Islet precursor cell (in vitro differentiated cells): ENCODE measurements at regions not wholly inside any gene's neighbourhood (a gene's known extent, or its start where the extent isn't known, plus 50 kb on each side); places are given as distances from the start of the nearest gene placed in this dataset.

Experiments used
- DNase-seq: peaks from one replicate; pipeline ENCODE4 v3.0.0-alpha.2; 2018

DNA sequence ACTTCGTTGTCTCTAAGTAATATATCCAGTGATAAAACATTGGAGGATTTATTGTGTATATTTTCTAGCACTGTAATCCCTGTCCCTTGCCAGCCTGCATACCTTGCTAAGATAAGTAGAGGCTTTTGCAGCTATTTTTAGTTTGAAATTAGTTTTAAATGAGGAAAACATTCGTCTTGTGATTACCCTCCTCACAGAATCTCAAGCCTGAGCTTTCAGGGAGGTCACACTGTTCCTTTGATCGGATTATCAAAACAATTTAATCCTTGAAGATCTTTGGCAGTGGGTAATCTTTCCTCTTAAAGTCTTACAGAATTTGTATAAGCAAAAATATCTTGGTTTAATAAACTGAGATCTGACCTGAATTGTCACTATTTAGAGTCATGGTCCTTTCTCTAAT lies 897.0 kb upstream of the CELF2 start:
- DNase-seq = no peak

DNA sequence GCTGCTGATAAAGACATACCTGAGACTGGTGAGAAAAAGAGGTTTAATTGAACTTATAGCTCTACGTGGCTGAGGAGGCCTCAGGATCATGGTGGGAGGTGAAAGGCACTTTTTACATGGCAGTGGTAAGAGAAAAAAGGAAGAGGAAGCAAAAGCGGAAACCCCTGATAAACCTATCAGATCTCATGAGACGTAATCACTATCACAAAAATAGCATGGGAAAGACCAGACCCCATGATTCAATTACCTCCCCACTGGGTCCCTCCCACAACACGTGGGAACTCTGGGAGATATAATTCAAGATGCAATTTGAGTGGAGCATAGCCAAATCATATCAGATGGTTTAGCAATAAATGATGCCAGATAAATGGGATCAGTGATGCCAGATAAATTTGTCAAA lies 892.0 kb upstream of the CELF2 start:
- DNase-seq = no peak

DNA sequence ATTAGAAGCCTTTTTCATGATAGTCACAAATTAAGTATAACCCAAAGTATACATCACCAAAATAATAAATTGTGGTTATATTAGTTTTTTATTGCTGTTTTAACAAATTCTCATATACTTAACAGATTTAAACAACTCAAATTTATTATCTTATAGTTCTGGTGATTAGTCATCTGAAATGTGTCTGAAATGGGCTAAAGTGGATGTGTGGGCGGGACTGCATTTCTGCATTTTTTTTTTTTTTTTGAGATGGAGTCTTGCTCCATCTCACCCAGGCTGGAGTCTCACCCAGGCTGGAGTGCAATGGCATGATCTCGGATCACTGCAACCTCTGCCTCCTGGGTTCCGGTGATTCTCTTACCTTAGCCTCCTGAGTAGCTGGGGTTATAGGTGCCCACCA lies 891.5 kb upstream of the CELF2 start:
- no peak for DNase-seq

DNA sequence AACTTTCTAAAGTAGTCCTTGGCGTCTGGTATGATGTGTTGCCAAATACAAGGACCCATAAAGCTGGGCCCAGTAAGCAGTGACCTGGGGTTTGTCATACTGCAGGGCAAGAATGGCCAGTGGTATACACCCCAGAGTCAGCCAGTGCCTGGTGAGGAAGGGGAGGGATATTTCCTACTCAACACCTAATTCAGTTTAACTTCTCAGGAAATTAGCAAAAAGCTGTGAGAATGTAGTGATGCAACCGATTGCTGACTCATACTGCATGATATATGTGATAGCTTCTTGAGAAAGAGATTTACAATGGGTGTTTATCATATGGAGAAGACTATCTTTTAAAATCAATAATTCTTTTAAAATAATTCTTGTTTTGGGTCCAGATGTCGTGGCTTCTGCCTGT lies 889.3 kb upstream of the CELF2 start:
- no peak for DNase-seq

DNA sequence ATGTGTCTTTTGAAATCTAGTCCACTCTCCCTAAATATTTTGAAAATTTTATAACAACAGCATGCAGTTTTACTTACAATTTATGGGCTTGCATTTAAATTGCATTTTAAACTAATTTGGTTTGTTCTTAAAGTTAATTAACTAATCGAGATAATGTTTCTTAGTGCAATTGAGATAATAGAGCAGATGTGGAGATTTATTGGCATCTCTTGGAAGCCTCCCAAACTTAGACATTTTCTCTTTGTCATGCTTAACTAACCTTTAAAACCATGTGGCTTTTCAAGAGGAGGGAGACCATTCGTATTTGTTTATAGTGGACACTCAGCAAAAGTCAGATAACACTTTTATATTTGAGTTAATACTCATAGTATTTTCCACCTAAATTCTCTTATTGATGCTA lies 887.0 kb upstream of the CELF2 start:
- no peak for DNase-seq

DNA sequence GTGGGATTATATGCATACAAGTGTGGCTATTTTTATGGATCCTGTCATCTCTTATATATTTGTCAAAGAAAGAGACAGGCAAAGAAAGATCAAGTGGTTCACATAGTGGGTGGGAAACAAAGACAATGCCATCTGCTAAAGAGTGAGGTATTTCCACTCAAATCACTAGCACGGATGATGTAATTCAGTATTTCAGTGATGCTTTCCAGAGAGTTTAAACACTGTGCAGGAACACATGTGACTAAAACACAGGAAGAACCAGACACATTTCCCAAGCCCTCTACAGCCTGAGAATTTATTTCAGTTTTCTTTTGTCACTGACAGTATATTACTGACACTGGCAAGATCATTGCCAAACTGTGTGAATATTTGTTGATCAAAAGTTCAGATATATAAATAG lies 885.7 kb upstream of the CELF2 start:
- no peak for DNase-seq

DNA sequence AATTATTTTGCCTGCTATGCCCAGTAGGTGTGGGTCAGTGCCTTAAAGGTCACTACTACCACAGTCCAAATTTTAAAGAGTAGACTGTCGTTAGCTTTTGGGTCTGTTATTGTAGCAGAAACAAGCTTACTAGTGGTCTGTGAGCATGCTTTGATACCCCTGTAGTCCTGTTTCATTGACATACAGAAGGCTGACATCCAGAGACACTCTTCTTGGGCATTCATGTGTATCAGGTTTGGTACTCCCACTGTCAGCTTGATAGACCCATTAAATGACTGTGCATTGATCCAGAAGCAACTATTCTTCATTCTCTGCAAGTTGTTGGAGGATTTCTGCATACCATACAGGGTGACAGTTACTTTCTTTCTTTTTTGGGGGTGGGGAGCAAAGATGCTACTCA lies 884.4 kb upstream of the CELF2 start:
- no peak for DNase-seq

DNA sequence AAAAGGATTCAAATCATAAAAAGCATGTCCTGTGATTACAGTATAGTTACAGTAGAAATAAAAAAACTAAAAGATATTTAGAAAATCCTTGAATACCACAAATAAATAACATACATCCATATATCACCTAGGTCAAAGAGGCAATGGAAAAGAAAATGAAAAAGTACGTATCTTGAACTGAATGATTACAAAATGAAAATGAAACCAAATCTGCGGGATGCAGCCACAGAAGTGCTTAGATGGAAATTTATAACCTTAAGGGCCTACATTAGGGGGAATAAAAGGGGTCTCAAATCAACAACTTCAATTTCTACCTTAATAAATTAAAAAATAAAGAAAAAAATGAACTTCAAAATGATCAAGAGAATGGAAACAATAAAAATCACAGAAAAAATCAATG lies 879.0 kb upstream of the CELF2 start:
- no peak for DNase-seq

DNA sequence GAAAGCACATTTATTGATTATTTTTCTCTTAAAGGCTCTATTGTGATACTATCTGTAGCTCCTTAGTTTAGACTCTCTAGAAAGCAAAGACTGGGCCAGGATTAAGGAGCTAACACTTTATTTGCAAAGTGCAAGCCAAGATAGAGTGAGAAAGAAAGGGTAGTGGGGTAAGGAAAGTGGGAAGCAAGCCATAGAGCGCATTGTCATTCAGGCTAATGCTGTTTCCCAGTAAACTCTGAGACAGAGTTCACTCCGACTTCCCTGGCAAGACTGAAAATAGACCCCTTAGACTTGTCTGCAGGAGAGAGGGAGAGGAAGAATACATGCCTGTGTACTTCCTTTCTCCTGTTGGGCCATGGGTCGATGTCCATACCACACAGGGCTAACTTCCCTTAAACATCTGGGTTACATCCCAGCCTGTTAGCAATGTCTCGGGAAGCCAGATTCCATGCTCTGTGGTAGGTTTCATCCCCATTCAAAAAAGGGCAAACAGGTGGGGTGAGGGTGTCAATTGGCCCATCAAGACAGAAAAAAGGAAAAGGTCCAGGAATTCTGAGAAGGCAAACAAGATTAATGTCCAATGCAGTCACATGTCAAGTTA lies 875.8 kb upstream of the CELF2 start:
- DNase-seq = no peak

DNA sequence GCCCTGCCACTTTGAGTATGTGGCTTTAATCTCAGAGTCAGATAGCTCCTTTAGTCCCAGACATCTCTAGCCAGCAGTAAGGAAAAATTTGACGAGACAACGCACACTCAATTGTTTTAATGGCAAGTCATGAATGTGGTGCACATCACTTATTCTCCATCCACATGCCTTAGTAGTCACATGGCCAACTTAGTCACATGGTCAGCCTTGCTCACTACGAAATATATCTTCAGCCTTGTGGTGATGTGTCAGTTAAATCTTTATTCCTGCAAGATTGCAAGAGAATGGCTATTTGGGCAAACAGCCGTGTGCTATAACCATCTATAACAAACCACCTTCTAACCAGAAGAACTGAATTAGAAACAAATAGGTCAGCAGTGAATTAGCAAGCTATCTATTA lies 871.1 kb upstream of the CELF2 start:
- no peak for DNase-seq

DNA sequence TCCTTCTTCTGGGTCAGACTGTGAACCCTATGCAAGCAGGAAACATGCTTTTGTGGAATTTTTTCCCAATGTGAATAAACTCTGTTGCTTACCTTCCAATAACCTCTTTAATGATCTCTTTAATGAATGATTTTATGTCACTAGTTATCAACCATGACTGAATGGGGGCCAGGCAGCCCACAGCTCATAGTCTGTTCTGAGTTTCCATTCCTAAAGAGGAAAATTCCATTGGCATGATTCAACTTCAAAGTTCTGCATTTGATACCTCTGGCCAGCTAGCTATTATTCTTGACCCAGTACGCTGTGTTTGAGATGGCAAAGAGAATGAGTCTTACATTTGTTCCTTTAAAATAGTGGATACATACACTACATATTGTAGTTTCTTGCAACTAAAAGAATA lies 867.8 kb upstream of the CELF2 start:
- DNase-seq = no peak

DNA sequence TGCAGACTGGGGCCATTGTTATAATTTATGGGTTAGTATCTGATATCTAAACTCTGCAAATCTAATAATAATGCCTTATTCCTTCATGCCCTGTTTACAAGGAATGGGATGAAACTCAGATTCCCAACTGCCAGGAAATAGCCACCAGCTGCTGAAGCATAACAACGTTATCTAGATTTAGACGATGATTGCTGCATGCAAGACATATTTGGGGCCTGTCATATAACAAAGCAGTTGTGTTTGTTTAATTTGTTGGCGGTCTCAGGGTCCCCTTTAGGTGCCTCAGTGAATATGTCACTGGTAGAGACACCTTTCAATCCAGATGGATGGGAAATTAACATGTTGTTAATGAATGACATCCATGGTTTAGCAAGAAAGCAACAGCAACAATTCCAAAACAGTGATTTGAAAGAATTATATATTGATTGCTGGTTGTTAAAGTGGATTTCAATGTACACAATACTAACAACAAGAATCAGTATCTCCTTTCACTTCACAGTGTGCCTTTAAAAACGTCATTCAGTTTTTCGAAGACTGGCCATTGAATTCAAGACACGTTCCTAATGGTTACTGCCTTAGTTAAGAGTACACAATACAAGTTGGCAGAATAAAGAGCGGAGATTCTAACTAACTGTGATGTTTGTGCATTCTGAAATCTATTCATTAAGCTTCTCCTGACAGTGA lies 860.6 kb upstream of the CELF2 start:
- DNase-seq = no peak

DNA sequence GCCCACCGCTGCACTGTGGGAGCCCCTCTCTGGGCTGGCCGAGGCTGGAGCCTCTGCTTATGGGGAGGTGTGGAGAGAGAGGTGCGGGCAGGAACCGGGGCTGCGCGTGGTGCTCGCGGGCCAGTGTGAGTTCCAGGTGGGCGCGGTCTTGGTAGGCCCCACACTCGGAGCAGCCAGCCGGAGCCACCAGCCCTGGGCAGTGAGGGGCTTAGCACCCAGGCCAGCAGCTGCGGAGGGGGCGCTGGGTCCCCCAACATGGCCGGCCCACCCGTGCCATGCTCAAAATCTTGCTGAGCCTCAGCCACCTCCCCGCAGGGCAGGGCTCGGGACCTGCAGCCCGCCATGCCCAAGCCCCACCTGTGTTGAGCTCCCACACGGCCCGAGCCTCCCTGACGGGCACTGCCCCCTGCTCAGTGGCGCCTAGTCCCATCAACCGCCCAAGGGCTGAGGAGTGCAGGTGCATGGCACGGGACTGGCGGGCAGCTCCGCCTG lies 856.8 kb upstream of the CELF2 start:
- DNase-seq = no peak

DNA sequence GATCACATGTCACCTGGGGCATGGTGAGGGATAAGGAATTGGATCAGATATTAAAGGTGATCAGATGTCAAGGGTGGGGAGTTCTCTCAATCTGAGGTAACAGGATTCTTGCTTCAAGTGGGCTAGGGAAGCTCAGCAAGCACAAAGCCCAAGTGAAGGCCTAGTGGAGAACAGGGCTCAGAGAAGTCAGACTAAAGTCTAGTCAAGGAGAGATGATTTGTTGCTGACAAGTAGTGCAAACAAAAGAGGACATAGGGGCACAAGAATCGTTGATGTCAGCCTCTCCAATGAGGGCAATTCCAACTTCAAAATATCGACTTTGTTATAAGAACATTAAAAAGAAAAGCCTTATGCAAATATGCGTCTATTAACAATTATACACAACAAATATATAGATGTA lies 852.8 kb upstream of the CELF2 start:
- DNase-seq = no peak

DNA sequence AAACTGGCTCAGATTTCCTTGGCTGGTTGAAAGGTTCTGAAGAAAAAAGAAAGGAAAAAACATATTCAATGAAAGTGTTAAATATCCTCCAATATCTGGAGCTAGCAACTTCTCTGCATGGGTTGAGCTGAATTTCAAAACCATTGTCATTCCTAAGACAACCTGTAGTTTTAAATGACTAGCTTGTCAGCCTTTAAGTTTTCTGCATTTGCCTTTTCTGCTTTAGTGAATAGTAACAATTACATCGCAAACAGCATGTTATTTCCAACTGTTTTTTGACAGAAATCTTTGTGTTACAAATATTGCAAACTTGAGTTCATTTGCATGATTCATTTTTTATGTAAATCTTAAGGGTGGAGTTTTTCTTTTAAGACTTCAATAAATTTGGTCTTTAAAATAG lies 852.3 kb upstream of the CELF2 start:
- DNase-seq = no peak

DNA sequence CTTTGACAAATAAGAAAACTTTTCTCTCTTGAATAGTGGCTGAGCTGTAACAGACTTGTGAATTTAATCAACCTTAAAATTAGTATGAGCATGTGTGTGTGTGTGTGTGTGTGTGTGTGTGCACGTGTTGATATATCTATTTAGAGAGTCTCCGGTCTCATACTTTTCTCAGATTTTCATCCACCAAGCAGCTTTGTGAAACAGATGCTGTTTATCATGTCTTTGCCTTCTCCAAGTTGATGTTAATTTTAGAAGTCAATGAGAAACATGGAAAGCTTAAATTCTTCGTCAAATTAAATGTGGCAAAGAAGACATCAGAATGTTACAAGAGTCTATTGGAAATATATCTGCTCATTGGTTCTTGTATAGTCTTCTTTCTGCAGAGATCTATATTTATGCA lies 839.2 kb upstream of the CELF2 start:
- DNase-seq = no peak

DNA sequence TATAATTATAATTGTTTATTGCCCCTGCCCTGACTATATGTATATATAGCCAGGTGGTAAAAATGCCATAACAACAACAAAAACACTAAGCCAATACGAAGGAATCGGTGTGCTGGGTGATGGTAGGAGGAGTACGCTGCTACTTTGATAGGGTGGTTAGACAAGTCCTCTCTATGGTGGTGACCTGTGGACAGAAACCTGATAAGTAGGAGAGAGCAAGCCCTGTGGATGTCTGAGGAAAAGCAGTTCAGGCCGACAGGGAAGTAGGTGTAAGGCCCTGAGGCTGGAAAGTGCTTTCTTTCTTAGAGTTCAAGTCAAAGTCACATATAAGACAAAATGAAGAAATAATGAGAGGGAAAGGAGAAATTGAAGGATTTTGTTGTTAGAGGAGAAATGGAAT lies 823.8 kb upstream of the CELF2 start:
- no peak for DNase-seq

DNA sequence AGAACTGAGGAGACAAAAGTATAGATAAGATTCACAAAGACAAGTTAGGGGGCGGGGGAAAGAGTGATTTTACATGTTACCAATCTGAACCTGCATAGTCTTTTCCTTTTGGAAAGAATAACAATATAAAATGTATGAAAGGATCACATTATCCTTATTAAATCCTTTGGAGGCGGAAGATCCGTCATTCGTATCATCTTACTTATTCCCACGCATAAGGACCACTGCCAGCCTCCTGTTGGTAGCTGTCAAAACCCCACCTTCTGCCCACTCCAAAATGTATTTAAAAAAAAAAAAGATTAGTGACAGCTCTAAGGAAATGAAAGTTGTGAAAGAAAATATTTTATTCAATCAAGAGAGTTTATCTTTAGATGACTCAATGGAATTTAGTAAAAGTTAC lies 821.0 kb upstream of the CELF2 start:
- no peak for DNase-seq

DNA sequence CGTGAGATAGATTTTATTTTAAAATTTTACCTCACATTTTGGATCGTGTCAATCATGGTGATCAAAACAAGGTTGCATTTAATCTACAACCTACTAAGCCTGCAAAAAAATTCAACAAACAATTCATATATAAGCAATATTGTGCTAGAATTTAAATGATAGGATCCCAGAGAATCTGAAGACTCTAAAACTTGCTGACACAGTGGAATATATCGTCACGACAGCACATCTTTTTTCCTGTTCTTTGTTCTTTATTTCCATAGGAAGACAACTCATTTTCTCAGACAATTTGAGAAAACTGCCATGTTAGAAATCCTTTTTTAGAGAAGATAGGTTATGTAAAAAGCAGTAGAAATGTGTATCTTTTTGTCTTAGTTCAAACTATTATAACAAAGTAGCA lies 820.2 kb upstream of the CELF2 start:
- DNase-seq = no peak

DNA sequence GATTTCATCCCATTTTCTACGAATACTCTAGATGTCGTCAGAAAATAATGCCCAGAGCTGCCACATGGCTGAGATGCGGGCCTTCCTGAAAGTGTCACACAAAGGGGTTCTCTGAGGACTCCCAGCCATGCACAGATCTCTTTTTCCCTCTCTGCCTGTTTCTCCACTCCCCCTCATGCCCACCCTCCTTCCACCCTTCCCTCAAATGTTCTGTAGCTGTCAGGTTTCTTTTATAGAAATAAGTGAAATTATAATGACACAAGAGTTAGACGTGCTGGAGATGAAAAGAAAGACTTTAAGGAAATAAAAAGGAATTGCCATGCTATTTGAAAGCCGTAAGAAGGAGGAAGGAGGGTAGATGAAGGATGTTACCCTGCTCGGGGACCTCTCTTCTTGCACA lies 819.3 kb upstream of the CELF2 start:
- DNase-seq = no peak

DNA sequence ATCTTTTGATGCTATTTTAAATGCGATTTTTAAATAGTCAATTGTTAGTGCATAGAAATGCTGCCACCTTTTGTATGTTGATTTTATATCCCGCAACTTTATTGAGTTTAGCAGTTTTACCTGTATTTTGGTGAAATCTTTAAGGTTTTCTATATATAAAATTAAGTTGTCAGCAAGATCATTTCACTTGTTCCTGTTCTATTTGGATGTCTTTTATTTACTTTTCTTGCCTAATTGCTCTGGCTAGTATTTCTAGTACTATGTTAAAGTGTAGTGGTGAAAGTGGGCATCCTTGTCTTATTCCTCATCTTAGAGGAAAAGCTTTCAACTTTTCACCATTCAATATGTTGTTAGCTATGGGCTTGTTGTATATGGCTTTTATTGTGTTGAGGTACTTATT lies 813.3 kb upstream of the CELF2 start:
- DNase-seq = no peak

DNA sequence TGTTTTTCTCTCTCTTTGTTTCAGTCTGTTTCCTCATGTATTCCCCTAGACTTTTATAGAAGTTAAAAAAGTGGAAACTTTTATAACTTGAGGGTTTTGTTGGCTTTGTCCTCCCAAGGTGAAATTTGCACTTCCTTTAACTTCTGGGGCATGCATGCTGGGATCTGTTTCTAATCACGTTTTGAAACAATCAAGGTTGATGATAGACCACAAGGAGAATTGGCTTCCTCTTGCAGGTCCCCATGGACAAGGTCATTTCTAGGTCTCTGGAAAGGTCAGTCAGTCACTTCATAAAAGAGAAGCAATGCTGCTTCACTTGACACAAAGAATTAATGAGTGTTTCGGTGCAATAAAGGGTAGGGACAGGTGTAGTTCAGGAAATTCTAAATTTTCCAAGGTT lies 811.8 kb upstream of the CELF2 start:
- DNase-seq = no peak

DNA sequence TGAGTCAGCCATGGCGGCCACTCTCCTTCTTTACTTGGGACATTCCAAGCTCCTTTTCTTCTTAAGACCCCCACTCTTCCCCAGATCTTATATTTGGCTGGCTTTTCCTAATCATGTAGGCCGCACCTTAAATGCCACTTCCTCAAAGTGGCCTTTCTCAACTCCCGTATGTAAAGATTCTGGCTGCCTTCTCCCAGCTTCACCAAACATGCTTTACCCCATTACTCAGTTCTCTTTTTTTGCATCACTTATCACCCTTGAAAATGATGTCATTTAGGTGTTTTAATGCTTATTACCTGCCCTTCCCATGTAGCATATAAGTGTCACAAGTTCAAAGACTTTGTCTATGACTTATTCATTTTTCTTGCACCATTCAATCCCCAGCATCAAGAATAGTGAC lies 810.1 kb upstream of the CELF2 start:
- DNase-seq = no peak

DNA sequence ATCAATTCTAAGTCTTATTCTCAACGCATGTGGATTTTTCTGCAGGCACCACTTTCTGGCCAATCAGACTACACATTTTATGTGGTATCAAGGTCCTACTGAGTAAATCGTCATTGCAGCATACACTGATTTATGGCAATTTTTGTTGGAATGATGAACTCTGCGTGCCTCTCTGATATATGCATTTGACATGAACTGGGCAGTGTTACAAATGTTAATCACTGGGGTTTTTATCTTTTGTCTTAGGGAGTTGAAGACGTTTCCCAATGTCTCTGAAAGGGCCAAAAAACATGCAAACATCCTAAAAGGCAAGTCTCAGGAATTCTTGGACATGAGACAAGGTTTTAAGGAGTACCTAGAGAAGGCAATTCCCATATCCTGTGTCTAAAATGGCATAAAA lies 809.5 kb upstream of the CELF2 start:
- no peak for DNase-seq

DNA sequence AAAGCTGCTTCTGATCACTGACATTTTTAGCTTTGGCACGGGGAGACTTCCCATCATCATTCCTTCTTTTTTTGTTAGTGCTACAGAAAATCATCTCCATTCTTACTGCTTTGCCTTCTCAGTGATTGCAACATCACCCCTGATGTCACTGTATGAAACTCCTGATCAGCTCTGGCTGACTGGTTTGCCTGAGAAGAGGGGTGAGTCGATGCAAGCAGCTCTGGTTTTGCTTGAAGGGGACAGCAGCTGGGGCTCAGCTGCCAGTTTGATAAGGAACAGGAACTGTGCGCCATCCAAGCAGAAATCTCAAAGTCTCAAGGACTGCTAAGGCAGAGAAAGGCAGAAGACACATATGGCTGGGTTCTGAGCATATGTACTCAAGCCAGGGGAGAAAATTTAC lies 808.5 kb upstream of the CELF2 start:
- peak; percentile 57 for DNase-seq
